Osteoblast (primary cell): ENCODE measurements at regions not wholly inside any gene's neighbourhood (a gene's known extent, or its start where the extent isn't known, plus 50 kb on each side); places are given as distances from the start of the nearest gene placed in this dataset.

Experiments used
- DNase-seq: peaks from one replicate; pipeline ENCODE4 v3.0.0; 2011; ENCODE audit warnings: low spot score, mixed read lengths; ENCODE audit not compliant: insufficient read length; ENCODE audit errors: missing footprints
- H2AFZ ChIP-seq: 2 replicates; pipeline ENCODE4 v1.6.0; 2011; ENCODE audit warnings: mild to moderate bottlenecking, low read length
- H3K27ac ChIP-seq: 2 replicates; pipeline ENCODE4 v1.5.1; 2011; ENCODE audit warnings: mild to moderate bottlenecking, low read depth, low read length, moderate library complexity
- H3K27me3 ChIP-seq: 2 replicates; pipeline ENCODE4 v1.6.0; 2012; ENCODE audit warnings: mild to moderate bottlenecking, control low read depth, inconsistent platforms, low read length, moderate library complexity; ENCODE audit not compliant: insufficient read depth
- H3K36me3 ChIP-seq: 2 replicates; pipeline ENCODE4 v1.5.1; 2011; ENCODE audit warnings: mild to moderate bottlenecking, low read length, control low read depth, moderate library complexity; ENCODE audit not compliant: insufficient read depth
- H3K4me1 ChIP-seq: 2 replicates; pipeline ENCODE4 v1.5.1; 2011; ENCODE audit warnings: mild to moderate bottlenecking, low read length, control low read depth, moderate library complexity; ENCODE audit not compliant: insufficient read depth
- H3K4me2 ChIP-seq: 2 replicates; pipeline ENCODE4 v1.6.0; 2011; ENCODE audit warnings: mild to moderate bottlenecking, low read length; ENCODE audit not compliant: insufficient read depth
- H3K4me3 ChIP-seq: fragments of 200-600 bp; sonication (generic); 3 replicates; pipeline ENCODE4 v1.5.1; 2012; ENCODE audit warnings: mild to moderate bottlenecking, low read length, inconsistent platforms; ENCODE audit not compliant: insufficient read depth
- H3K79me2 ChIP-seq: 2 replicates; pipeline ENCODE4 v1.6.0; 2012; ENCODE audit warnings: mild to moderate bottlenecking, low read length, control low read depth, inconsistent platforms; ENCODE audit not compliant: insufficient read depth
- H3K9me3 ChIP-seq: 2 replicates; pipeline ENCODE4 v1.5.1; 2011; ENCODE audit warnings: low read depth, low read length, control low read depth
- H4K20me1 ChIP-seq: 2 replicates; pipeline ENCODE4 v1.6.0; 2012; ENCODE audit warnings: mild to moderate bottlenecking, low read length, control low read depth; ENCODE audit not compliant: insufficient read depth
- CTCF ChIP-seq: IDR thresholded peaks from 2 replicates; pipeline ENCODE4 v1.5.1; 2011; ENCODE audit warnings: mild to moderate bottlenecking, low read depth, low read length, moderate library complexity; ENCODE audit errors: extremely low read depth

- Histone ChIP-seq H3K4me2 (no peak overlapping the region), H2AFZ (peak overlapping the region; percentile 25), H3K9me3 (no peaks in the 10 kb centered on the region), H3K4me3 (no peak overlapping the region), H3K27ac (no peak overlapping the region), H3K4me1 (no peaks in the 10 kb centered on the region), H3K79me2 (no peaks in the 10 kb centered on the region), H4K20me1 (no peaks in the 10 kb centered on the region), H3K36me3 (no peaks in the 10 kb centered on the region), H3K27me3 (no peaks in the 10 kb centered on the region)
- no peak for TF ChIP-seq CTCF
- DNase-seq: no peak
Observed at GRCh38 chr3:188006726-188007393, 147.1 kb upstream of the LPP start.

GRCh38 chr3:188007897-188008296 is 146.1 kb upstream of the LPP start:
- Histone ChIP-seq H3K36me3 (no peaks in the 10 kb centered on the region), H3K27ac (no peak overlapping the region), H3K9me3 (no peaks in the 10 kb centered on the region), H2AFZ (no peak overlapping the region), H4K20me1 (no peaks in the 10 kb centered on the region), H3K27me3 (no peaks in the 10 kb centered on the region), H3K4me2 (no peak overlapping the region), H3K4me3 (no peak overlapping the region), H3K4me1 (no peaks in the 10 kb centered on the region), H3K79me2 (no peaks in the 10 kb centered on the region)
- no peak for DNase-seq
- no peak for TF ChIP-seq CTCF

GRCh38 chr3:188008582-188009213 is 145.3 kb upstream of the LPP start:
- Histone ChIP-seq H4K20me1 (no peaks in the 10 kb centered on the region), H2AFZ (no peak overlapping the region), H3K27me3 (no peaks in the 10 kb centered on the region), H3K4me1 (no peaks in the 10 kb centered on the region), H3K27ac (no peak overlapping the region), H3K9me3 (no peaks in the 10 kb centered on the region), H3K36me3 (no peaks in the 10 kb centered on the region), H3K4me3 (no peak overlapping the region), H3K79me2 (no peaks in the 10 kb centered on the region), H3K4me2 (no peak overlapping the region)
- no peak for DNase-seq
- TF ChIP-seq CTCF: no peak

GRCh38 chr3:188010478-188010877 is 143.5 kb upstream of the LPP start:
- no peaks in the 10 kb centered on the region for H4K20me1 ChIP-seq
- no peaks in the 10 kb centered on the region for H3K4me1 ChIP-seq
- no peaks in the 10 kb centered on the region for H3K9me3 ChIP-seq
- no peak for DNase-seq
- H3K79me2 ChIP-seq: no peaks in the 10 kb centered on the region
- no peaks in the 10 kb centered on the region for H3K36me3 ChIP-seq
- no peak overlapping the region for H3K4me2 ChIP-seq
- TF ChIP-seq CTCF: no peak
- no peaks in the 10 kb centered on the region for H3K27me3 ChIP-seq
- no peak overlapping the region for H3K4me3 ChIP-seq
- H2AFZ ChIP-seq: no peak overlapping the region
- no peak overlapping the region for H3K27ac ChIP-seq
